ENCODE measurements at regions not wholly inside any gene's neighbourhood (a gene's known extent, or its start where the extent isn't known, plus 50 kb on each side); places are given as distances from the start of the nearest gene placed in this dataset.

DNA sequence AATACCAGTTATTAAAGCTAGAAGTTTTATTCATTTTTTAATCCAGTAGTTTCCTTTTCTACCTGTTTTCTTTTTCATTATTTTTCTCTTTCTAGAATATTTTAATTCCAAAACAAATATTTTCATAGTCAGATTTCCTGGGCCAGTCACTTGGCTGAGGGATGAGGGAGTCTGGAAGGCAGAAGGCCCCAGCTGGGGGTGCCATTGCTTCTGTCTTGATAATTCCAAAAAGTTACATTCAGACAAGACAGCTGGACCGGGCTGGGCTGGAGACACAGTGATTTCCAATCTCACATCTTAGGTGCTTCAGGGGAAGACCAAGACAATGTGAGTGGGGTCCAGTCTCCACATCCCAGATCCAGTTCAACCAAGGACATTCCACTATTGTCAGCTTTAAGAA, 263.5 kb downstream of the TMA16 start:
- TF ChIP-seq POLR2A (IDR thresholded peaks at IDR 0.05) (no peak), CTCF (IDR thresholded peaks at IDR 0.05) (no peak), POLR2AphosphoS5 (IDR thresholded peaks at IDR 0.05) (no peak), EP300 (IDR thresholded peaks at IDR 0.05) (no peak)

Measured in stomach (tissue), 4 donors.